GM18870 (cell line): ENCODE measurements at regions not wholly inside any gene's neighbourhood (a gene's known extent, or its start where the extent isn't known, plus 50 kb on each side); places are given as distances from the start of the nearest gene placed in this dataset.
A peak's percentile ranks its signal among the peaks of the same experiment; 100 is the strongest.

Experiments used
- ATAC-seq: cut with Tn5 transposase; IDR thresholded peaks from one replicate; pipeline ENCODE4 v1.9.1; 2021; ENCODE audit warnings: moderate library complexity; ENCODE audit not compliant: unreplicated experiment

- no peak for ATAC-seq
Measured at GRCh38 chr21:25334046-25334730, 273.1 kb downstream of the MRPL39 start.

- no peak for ATAC-seq
Measured at GRCh38 chr21:25331286-25331685, 276.0 kb downstream of the MRPL39 start.

- no peak for ATAC-seq
Measured at GRCh38 chr21:25330266-25330665, 277.0 kb downstream of the MRPL39 start.

GRCh38 chr21:25329227-25329825, 278.0 kb downstream of the MRPL39 start:
- no peak for ATAC-seq

DNA sequence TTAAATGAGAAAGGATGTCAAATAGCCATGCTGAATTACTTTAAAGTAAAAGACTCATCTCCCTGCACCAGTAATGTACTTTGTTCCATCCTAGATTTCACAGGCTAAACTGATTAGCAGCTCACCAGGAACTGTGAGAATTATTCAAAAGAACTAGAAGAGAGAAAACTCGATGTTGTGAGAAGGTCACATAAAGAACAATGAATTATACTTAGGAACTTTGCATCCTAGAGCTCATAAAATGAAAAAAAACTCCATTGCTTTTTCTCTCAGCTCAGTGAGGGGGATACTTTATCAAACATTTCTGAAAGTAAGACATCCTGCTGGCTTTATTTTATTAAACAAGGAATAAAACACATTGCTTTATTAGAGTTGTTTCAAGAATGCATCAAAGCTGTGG, 278.5 kb downstream of the MRPL39 start:
- ATAC-seq, result no peak

DNA sequence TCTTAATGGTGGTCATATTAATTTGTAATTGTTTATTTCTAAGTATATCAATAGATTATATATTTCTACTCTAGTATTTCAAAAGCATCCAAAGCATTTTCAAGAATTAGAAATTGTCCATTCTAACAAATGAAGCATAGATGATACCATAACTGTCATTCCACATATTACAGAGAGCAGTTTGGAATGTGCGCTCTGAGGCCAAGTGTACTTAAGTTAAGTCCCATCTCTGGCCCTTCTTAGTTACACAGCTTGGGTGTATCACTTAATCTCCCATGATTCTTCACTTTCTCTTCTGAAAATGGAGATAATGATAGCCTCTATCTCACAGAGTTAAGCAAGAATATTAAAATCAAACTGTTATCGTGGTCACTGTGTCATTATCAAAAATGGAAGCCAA, 281.1 kb downstream of the MRPL39 start:
- no peak for ATAC-seq

GRCh38 chr21:25324666-25325065, 282.6 kb downstream of the MRPL39 start:
- no peak for ATAC-seq

GRCh38 chr21:25323356-25323949, 283.8 kb downstream of the MRPL39 start:
- ATAC-seq, result no peak

- ATAC-seq, result no peak
Measured at GRCh38 chr21:25314247-25314646, 293.0 kb downstream of the MRPL39 start.

DNA sequence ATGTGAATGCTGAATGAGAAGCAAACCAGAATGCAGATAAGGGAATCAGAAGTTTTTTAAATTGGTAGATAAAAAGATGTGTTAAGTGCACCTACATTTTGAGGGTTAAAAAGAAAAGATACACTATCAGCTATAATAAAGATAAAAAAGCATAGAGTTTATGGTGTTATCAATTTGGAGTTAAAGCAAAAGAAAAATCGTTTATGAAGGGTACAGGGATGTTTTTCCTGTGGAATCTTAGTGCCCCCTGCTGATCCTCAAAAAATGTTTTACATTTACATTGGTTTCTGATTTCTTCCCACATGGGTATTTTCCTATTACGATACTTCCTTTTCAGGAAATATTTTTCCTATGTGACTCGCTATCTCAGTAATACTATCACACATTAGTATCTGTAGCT, 293.5 kb downstream of the MRPL39 start:
- no peak for ATAC-seq

DNA sequence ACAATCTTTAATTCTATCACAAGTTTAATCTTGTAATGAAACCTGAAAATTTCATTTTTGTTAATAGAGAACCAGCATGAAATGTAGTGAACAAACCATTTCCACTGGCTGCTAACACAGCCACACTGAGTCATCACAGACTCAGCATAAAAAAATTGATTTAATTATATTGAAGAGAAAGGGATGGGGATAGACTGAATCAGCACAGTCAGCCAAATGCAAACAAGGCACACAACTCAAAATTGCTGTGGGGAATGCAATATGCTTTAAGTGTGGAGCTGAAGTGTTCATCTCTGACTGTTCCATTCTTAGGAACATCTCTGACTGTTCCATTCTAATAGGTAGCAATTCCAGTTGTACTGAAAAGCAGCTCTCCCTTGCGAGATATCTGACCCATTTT, 299.8 kb downstream of the MRPL39 start:
- no peak for ATAC-seq

DNA sequence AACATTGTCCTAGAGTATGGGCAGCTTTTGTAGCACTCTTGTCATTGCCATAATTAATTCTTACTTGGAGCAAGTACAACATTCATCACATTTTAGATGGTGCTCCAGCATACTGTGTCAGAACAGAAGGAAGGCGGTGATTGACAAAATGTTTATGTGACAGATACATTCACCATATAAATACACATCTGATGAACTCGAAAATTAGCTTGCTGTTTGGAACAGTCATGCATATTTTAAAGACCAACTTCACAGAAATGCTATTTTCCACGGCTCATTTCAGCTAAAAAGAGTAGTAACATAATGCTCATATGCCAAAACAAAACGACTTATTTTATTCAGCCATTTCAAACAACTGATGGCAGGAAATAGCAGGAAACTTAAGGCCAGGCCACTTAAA, 302.7 kb downstream of the MRPL39 start:
- ATAC-seq, result no peak

- no peak for ATAC-seq
Measured at GRCh38 chr21:25300632-25301031, 306.6 kb downstream of the MRPL39 start.

GRCh38 chr21:25298512-25299491, 308.5 kb downstream of the MRPL39 start:
- ATAC-seq, result peak; percentile 96

DNA sequence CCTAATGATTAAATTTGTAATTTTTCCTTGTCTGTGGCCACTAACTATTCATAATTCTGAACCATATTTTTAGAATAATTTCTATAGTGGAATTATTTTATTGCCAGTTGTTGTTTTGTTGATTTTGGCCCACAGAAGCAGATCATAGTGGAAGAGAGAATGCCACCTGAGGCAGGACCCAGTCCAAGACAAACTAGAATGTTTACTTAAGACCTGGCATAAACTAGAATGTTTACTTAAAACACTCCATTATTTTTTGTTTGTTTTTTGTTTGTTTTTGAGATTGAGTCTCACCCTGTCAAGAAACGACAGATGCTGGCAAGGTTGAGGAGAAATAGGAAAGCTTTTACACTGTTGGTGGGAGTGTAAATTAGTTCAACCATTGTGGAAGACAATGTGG, 310.2 kb downstream of the MRPL39 start:
- ATAC-seq, result no peak

GRCh38 chr21:25296252-25296651, 311.0 kb downstream of the MRPL39 start:
- no peak for ATAC-seq

DNA sequence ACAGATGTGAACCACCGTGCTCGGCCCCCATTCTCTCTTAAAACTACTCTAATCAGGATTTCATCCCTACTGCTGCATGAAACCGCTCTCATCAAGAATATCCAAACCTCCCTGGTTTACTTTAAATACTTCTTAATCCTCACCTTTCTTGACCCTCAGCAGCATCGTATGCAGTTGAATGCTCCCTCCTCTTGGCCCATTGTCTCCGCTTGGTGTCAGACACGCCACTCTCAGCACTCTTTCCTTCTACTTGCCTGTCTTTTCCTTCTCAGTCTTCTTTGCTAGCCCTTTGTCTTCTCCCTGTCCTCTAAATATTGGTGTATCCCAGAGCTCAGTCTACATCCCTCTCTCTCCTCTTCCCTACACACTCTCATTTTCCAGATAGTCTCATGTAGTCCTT, 314.9 kb downstream of the MRPL39 start:
- no peak for ATAC-seq

DNA sequence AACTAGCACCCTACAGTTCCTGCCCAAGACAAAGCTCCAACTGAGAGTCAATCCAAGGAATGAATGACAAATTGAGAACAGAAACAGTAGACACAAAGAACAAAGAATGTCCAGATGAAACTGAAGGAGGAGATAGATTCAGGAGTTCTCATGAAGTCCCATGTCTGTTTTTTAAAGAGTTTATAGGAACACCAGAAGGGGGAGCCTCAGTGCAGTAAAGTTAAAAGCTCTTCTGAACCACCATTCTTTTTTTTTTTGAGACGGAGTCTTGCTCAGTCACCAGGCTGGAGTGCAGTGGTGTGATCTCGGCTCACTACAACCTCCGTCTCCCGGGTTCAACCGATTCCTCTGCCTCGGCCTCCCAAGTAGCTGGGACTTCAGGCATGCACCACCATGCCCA, 323.6 kb downstream of the MRPL39 start:
- no peak for ATAC-seq

DNA sequence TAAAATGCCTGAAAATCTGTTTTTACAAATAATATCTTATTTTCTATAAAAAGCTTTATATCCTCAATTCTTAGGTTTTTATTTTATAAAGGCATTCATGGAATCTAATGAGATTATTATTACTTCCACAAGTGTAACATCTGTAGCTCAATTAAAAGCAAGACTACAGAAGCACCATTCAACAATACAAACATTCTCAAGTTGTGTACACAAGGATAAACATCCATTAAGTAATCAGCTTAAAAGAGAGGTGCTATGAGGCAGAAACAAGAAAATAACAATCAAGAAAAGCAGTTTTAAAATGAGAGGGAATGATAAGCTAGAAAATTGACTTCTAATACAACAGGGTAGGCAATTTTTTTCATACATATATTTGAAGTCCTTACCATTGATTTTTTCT, 326.1 kb downstream of the MRPL39 start:
- ATAC-seq, result no peak

GRCh38 chr21:25280061-25280460, 327.2 kb downstream of the MRPL39 start:
- ATAC-seq, result no peak

GRCh38 chr21:25273959-25274358, 333.3 kb downstream of the MRPL39 start:
- no peak for ATAC-seq
